ENCODE measurements at regions not wholly inside any gene's neighbourhood (a gene's known extent, or its start where the extent isn't known, plus 50 kb on each side); places are given as distances from the start of the nearest gene placed in this dataset.

DNA sequence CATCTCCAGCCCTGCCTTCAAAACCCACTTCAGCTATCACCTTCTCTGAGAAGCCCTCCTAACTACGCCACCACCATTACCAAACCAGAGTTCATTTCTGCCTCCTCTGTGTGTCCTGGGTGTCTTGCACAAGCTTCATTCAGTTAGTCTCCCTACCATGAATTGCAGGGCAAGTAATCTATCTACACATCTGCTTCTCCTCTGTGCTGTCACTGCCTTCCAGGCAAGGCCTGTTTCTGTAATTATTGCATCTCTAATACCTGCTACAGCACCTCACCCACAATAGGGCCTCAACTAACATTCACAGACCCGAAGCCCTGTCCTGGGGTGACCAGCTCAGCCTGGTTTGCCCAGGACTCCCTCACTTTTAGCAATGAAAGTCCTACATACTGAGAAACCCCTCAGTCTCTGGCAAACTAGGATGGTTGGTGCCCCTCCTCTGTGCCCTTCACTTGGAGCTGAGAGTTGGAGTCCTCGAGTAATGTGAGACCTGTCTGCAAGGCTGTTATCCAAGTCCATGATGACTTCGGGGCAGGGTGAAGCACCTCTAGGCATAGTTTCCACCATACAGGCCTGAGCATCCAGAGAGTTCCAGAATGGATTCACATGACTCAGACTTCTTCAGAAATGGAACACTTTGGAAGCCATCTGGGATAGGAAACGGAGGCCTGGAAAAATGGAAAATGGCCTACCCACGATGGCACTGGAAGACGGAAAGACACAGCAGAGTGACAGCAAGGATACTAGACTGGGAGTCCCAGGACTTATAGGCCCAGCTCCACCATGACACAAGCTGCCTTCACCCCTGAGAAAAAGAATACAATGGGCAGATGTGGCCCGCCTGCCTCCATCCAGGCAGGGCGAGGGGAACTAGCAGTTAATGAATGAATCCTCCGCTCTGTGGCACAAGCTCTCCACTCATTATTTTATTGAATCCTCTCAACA lies 269.3 kb downstream of the BUD13 start:
- no peak for DNase-seq

DNA sequence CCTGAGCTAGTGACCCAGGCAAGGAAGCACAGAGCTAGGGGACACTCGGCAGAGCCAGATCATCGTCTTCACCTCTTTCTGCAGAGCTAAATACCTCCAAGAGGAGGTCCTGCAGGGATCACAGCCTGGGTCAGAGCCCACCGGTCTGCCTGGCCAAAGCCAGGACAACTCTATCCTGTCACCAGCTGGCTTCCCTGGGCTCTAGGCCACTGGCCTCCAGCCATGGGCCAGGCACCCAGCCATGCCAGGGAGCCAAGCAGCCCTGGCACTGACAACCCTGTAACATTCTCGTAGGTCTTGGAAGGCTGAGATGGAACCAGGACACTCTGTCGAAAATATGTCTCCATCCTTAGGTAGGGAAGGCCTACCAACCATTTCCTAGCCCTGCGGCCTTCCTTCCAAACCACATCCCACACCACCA lies 270.1 kb downstream of the BUD13 start:
- no peak for DNase-seq

DNA sequence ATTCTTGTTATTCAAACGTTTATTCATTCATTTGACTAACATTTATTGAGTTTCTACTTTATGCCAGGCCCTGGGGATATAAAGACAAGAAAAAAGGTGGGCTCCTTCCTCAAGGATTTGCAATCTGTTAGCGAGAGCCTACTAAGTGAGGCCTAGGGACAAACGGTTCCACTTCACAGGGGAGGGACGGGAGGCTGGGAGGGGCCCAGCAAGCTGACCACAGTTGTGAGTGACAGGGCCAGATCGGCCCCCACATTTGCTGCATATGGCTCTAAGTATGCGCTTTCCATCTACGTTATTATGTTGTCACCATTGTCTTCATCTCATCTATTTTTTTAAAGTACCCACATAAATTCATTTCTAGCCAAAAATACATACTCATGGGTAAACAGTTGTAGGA lies 271.1 kb downstream of the BUD13 start:
- no peak for DNase-seq

DNA sequence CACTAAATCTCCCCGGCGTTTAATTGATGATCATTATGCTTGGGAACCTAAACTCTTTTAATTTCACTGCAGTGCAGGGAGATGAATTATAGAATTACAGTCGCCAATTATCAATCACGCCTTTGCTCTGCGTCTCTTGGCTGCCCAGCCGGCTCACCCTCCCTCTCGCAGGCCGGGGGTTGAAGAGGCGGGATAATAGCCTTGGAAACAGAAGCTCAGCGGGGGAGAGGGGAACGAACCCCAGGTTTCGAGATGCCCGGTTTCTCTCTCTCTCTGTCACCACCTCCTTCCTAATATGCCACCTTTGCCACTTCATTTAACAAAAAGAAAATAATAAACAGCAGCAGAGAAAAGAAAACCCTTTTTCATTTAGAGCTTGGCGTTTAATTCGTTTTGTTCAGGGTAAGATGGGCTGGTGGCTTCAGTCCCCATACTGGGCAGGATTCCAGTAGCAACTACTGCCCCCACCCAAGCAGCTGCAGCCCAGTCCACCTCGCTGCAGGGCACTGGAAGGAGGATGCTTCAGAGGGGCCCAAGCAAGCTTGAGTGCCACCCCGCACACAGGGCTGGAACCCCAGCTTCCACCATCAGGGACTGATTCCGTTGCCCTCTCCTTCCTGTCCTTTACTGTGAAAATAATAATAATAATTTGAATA lies 271.7 kb downstream of the BUD13 start:
- DNase-seq: no peak

DNA sequence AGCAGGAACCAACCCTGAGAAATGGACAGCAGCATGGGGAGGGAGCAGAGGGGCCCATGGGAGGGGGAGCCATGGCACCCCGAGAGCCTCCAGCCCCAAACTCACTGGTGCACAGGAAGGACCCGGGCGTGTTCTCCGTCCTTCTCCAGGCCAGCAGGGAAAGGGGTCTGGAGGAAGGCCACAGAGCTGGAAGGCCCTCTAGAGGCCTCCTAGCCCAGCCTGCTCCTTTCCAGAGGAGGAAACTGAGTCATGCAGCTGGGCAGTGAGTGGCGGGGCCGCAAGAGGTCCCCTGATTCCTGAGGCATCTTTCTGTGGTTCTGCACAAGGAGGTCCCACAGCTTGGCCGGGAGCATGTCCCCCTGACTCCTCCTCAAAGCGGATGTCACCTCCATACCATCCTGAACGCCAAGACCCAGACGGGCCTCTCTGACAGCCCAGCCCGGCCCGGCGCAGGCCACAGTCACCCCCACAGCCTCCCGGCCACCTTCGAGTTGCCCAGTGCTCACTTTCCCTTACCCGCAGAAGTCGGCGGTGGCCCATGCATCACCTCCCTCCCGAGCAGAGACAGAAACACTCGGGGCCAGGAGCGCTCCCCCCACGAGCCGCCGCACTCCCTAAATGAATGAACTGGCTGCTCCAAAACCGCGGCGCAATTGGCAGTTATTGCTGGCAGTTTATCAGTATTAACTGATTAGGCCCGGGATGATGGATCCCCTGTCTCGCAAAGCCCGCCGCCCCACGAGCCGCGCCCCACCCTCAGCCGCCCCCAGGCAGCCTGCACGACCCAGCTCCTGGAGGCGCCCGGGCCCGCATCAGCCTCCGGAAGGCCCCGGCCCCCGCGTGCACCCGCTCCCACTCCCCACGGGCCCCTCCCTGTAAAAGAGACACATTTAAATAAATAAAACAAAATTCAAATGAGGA lies 272.5 kb downstream of the BUD13 start:
- no peak for DNase-seq

DNA sequence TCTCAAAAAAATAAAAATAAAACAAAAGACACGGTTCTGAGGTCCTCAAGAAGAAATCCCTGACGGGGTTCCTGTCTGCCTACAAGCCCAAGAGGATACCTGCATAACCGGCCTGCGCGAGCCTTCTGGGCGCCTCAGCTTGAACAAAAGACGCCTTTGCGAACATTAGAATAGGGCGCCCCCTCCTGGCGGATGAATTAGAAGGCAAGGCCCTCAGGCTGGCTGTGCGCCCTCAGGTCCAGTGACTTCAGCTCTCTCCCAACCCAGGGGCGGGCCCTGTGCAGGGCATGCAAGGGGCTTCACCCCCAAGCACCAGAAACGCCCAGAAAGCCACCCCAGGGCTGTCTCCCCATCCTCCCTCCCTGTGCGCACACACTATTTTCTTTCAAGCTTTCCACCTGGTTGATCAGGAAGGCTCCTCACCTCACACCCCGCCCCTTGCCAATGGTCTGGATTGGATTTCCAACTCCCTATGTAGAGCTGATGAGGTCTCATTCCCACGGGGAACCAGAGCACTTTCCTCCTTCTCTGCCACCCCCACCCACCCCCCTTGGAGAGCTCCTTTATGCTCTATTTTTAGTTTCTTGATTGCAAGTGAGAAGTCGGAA lies 273.3 kb downstream of the BUD13 start:
- no peak for DNase-seq

DNA sequence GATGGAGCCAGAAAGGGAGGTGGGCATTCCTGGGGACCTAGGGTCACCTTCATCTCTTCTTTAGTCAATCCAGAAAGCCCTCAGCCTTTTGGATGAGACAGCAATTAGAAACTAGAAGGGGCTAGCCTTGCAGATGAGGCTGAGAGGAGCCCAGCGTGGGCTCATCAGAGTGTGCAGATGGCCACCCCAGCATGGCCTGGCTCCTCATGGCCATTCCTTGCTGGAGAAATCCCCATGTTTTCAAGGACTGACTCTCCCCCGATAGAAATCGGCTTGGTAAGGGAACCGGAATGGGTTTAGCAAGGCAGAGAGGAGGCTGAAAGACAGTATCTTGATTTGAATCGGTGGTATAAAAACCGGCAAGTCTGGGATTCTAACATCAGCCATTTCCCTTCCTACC lies 274.6 kb downstream of the BUD13 start:
- DNase-seq: no peak

DNA sequence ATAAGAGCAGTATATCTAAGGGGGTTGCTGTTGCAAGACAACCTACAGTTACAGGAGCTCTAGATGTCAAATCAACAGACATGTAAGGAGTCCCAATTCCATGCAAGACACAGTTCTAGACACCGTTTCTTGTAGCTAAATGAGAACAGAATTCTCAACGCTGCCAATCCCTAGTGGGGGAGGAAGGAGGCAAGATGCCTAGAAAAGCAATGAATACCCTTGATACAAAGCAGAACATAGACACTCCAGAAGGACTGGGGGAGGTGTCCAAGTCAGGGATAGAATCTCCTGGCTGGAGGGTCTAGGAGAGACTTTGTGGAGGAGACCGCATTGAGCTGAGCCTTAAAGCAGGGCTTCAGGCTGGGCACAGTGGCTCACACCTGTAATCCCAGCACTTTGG lies 280.2 kb downstream of the BUD13 start:
- DNase-seq: no peak

DNA sequence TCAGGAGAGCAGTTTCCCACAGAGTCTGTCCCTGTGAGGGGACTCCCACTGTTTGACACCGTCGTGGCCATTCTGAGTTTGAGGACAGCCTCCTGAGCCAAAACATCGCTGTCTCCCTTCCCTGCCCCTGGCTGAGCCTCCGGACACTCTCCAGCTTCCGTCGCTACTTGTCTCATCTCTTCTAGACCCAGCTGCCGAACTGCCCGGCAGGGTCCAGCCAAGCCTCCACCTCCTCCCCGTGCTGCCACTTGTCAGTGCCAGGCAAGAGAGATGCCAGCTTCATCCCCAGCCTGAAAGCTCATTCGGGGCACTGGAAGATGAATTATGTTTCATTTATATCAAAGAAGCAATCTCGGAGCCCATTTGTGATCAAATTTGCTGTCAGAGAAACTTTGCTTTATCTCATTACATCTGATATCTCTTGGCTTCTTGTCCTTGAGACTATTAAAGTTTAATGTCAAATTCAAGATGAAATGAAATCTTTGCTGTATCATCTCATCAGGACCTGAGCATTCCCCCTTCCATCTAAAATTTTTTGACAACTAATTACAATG lies 283.9 kb downstream of the BUD13 start:
- no peak for DNase-seq

DNA sequence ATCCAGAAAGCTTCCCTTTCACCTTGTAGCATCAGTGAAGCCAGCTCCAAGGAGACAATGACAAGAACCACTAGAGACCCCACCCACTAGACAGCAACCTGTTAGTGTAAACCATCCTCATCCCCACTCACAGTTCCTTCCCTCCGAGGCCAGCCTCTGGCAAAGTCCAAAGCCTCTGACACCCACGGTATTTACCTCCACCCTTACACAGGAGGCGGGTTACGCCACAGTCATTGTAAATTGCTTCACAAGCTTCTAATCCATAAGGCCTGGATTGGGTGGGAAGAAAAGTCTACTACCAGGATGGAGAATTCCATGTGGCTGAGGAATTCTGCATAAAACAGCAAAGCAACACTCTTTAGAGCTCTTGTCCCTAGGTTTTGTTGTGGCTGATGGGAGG lies 287.4 kb downstream of the BUD13 start:
- no peak for DNase-seq

DNA sequence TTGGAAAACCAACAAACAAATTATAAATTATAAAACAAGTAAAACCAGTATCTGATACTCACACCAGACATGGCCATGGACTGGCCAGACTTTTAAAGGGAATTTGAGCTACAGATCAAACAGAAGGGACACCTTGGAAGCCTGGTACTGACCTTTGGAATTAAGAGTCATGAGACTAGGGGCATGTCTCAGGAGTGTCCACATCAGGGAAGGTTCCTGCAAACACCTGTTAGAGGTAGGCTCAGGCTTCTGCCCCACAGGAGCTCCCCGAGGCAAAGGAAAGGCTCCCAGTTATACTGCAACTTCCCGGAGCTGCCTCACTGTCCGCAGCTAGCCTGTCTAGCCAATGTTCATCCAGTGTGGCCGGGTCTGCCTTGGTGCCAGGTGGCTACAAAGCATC lies 290.1 kb downstream of the BUD13 start:
- DNase-seq: no peak

DNA sequence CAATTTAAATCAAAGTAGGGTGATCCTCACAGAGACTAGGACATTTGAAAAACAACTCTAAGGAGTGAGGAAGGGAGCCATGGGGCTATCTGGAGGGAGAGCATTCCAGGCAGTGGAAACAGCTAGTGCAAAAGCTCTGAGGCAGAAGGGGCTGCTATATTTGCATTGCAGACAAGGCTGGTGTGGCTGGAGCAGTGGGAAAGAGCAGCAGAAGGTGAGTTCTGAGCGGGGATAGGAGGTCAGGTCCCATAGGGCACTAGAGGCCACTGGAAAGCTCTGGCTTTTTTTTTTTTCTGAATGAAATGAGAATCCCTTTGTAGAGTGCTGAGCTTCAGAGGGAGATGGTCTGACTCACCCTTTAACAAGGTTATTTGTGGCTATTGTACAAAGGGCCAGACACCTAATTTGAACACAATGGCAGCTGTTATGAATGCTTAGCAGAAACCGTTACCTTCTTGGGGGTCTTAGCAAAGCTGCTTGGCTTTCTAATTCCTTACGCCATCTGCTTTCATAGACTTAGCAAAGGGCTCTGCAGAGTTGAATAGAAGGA lies 291.6 kb downstream of the BUD13 start:
- DNase-seq: no peak

DNA sequence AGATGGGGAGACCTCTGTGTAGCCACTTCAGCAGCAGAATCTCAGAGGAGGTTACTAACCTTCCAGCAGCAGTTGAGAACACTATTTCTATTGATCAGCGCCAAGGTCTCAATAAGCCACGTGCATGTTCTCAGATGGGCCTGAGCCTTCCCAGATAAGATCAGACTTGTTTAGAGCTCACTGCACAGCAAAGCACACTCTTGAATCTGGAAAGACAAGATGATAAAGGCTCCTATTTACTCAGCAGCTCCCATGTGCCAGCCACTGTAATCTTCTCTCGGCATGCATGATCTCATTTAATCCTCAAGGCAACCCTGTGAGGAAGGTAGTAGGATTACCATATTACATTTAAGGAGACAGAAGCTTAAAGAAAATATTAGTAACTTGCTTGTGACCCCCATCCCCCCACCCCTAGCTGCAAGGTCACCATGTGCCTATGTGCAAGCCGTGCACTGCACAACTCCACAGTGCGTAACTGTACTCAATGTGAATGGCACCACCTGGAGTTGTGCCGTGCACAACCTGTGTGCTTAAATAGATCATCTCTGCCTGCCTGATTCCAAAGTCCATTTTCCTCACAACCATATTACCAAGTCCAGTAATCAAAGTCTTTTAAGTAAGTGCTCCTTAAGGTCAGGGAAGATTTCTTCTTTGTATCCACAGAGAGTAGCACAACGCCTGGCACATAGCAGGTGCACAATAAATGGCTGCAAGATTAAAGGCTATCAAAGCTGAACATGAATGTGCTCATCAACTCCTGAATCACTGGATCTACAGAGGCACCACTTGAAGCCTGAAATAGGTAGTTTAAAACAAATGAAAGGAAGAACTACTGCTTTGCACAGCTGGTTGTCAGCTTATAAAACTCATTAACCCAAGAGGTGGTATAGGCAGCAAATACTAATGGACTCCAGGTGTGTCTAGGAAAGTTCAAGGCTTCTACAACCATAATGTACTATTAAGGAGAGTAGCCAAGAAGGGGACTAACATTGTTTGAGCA lies 293.8 kb downstream of the BUD13 start:
- no peak for DNase-seq

DNA sequence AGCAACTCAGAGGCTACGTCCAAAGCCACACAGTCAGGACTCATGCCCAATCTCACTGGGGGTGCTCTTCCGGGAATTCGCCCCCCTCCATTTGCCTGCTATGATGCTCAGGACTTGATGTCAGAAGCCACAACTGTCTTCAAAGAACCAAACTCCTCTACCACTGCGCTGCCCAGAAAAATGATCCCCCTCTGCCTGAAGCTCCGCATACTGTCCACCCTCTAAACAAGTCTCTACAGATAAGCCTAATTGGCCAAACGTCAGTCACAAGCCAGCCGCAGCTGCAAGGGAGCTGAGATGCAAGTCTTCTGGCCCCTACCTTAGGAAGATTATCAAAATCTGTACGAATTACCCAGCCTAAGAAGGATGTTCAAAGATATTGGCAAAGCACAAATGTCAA lies 294.6 kb downstream of the BUD13 start:
- no peak for DNase-seq

DNA sequence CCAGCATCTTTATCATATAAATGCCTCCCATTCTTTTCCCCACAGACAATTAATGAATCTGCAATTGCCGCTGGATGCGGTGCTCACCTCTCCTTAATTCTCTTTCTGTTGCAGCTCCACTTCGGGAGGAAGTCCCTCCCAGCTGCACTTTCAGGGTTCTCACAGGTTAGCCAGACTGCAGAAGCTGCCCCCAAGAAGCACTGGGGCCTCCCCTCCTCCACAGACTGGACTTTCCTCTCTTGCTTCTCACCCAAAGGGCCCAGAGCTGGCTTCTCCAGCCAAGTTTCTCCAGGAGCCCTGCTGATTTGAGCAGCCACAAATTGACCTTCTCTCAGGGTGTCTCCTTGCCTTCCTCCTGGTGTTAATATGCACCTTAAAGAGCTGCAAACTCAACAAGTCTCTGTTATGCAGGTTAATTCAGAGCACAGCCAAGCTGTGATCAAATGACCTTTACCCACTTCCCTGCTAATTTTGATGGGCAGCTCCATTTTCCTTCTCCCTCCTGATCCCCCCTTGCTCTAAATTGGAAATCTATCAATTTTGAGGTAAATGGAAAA lies 298.9 kb downstream of the BUD13 start:
- no peak for DNase-seq

DNA sequence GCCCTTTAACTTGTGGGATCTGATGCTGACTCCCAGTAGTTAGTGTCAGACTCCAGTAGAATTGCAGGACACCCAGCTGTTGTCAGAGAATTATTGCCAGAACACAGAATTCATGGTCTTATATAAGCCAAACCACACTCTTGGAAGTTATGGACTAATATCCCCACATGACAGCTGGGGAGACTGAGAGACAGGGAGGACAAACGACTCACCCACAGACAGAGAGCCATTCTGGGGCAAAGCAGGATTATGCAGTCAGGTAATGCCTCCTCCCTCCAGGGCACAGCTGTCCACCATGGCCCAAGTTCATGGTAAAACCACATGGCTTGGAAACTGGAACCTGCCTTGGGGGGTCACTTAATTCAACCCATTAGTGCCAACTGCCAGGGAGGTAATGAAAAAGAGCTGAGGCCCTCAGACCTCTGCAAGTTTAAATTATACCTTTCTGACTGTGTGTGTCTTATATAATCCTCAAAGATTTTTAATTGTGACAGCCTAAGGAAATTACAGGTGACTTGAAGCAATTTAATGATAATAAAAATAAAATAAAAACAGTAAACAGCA lies 299.5 kb downstream of the BUD13 start:
- DNase-seq: no peak

DNA sequence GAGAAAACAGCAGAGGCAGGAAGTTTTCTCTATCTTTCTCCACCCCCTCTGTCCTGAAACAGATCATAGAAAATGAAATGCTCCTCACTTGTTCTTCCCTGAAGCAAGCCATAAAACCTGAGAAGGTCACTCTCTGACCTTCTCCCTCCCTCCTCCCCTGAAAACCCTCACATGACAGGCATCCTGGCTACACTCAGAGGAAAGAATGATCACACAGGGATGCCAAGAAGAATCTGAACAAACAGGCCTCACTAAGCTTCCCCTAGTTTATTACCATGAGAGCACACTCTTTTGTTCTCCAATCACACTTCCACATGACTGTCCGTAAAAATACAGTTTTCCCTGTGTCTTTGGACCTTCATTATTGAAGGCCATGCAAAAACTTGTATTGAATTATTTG lies 300.1 kb downstream of the BUD13 start:
- no peak for DNase-seq

DNA sequence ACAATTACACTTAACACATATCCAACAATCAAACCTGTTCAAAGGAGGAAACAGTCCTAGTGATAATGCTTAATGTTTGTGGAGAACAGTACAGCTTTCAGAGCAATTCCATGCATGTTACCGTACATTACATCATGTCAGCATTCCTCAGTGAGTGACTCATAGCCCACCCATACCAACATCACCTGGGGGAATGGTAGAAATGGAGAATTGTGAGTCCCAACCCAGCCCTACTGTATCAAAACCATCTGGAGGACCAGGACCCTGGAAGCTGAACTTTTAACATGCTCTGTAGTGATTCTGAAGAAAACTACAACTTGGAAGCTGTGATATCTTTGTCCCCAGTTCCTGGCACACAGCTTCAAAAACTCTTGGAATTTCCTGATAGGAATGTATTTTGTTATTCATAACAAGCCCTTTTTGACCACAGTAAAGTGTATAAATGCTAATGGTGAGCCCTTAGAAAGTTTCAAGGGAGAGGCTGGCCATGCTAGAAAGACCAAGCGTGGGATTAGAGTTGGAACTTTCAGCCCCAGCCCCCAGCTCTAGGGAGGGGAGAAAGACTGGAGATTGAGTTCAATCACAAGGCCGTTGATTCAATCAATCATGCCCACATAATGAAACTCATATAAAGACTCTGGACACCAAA lies 301.1 kb downstream of the BUD13 start:
- DNase-seq: no peak

DNA sequence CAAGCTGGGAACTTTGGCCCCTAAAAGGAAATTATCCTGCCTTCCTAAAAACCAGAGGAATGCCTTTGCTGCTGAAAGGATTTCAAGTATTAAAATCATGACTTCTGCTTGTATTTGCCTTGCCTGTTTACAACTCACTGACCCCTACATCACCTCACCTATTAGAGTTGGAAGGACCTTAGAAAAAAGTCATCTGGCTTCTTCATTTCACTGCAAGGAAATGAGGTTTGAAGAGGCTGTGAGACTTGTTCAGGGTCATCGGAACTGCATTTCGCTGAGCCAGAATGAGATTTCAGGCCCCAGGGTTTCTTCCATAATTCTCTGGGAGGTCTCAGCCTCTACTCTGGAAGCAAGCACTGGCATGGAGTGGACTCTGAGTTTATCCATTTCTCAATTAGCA lies 304.1 kb downstream of the BUD13 start:
- DNase-seq: no peak

DNA sequence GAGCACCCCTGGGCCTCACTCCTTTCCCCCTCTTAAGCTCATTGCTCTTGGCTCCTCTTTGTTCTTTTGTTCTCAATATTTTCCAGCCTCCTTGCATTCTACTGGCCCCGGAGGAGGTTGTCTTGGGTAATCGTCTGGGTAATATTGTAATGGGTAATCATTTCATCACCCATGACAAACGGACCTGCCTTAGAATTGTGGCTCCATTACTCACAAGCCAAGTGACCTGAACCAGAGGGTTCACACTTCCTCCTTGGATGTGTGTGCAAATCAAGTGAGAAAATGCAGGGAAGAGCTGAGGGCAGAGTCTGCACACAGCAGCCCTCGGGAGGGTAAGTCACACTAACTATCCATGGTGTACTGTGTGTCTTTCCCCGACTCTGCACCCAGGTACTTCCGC lies 305.0 kb downstream of the BUD13 start:
- no peak for DNase-seq
